A549 (cell line): ENCODE measurements at regions not wholly inside any gene's neighbourhood (a gene's known extent, or its start where the extent isn't known, plus 50 kb on each side); places are given as distances from the start of the nearest gene placed in this dataset.

Experiments
- CHD4 ChIP-seq: fragments of 200-600 bp; sonication (generic); IDR thresholded peaks from 2 replicates; pipeline ENCODE4 v1.6.1; 2016; ENCODE audit warnings: antibody characterized with exemption, mild to moderate bottlenecking, borderline replicate concordance
- EP300 ChIP-seq, 2 experiments: fragments of >200 bp; sonication (Bioruptor Twin); formaldehyde crosslinking; IDR thresholded peaks; 2 replicates in 1 of 2; 3 replicates in 1 of 2; pipeline ENCODE4 v1.6.1; 2016 to 2017
- HDAC2 ChIP-seq: fragments of 200-600 bp; sonication (generic); IDR thresholded peaks from 2 replicates; pipeline ENCODE4 v1.6.1; 2016
- KDM5A ChIP-seq: fragments of 200-600 bp; sonication (generic); IDR thresholded peaks from 2 replicates; pipeline ENCODE4 v1.6.1; 2016; ENCODE audit warnings: antibody characterized with exemption, mild to moderate bottlenecking
- MAX ChIP-seq: IDR thresholded peaks from 2 replicates; pipeline ENCODE4 v1.6.1; 2012
- PBX3 ChIP-seq: IDR thresholded peaks from 2 replicates; pipeline ENCODE4 v1.6.1; 2012
- POLR2A ChIP-seq: IDR thresholded peaks from 2 replicates; pipeline ENCODE4 v1.6.1; 2012; ENCODE audit warnings: mild to moderate bottlenecking, low read length
- TF ChIP-seq, protein P1 (sequence below): fragments of >200 bp; sonication (Bioruptor Twin); formaldehyde crosslinking; IDR thresholded peaks from 3 replicates; pipeline ENCODE4 v1.5.1; 2016

- TF ChIP-seq, protein P1, sequence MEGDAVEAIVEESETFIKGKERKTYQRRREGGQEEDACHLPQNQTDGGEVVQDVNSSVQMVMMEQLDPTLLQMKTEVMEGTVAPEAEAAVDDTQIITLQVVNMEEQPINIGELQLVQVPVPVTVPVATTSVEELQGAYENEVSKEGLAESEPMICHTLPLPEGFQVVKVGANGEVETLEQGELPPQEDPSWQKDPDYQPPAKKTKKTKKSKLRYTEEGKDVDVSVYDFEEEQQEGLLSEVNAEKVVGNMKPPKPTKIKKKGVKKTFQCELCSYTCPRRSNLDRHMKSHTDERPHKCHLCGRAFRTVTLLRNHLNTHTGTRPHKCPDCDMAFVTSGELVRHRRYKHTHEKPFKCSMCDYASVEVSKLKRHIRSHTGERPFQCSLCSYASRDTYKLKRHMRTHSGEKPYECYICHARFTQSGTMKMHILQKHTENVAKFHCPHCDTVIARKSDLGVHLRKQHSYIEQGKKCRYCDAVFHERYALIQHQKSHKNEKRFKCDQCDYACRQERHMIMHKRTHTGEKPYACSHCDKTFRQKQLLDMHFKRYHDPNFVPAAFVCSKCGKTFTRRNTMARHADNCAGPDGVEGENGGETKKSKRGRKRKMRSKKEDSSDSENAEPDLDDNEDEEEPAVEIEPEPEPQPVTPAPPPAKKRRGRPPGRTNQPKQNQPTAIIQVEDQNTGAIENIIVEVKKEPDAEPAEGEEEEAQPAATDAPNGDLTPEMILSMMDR, result no peak
- TF ChIP-seq MAX (no peak), KDM5A (no peak), POLR2A (no peak), PBX3 (no peak), CHD4 (no peak), HDAC2 (no peak), EP300 (IDR thresholded peaks at IDR 0.05) (no peak)
These were observed 380.9 kb upstream of the HTR2A start for GRCh38 chr13:47277774-47278173.
